OCI-LY7 (cell line): ENCODE measurements at regions not wholly inside any gene's neighbourhood (a gene's known extent, or its start where the extent isn't known, plus 50 kb on each side); places are given as distances from the start of the nearest gene placed in this dataset.

Experiments
- BruUV-seq: library from RNA; stranded (reverse); fragments of 400-500 nt; replicated peaks from 2 replicates; lab custom pipeline; 2021; lab: Mats Ljungman, UMichigan
- CTCF ChIA-PET: fragments of 300-600 bp; sonication (Branson Sonifier 250); formaldehyde crosslinking; loops from one replicate; lab custom pipeline; 2022; ENCODE audit warnings: antibody characterized with exemption; ENCODE audit not compliant: unreplicated experiment; lab: Charles Lee
- POLR2A ChIA-PET: fragments of 300-600 bp; sonication (Branson Sonifier 250); formaldehyde crosslinking; loops from one replicate; lab custom pipeline; 2022; ENCODE audit warnings: antibody characterized with exemption; lab: Charles Lee
- DNase-seq: peaks from one replicate; pipeline ENCODE4 v3.0.0-alpha.2; 2015; ENCODE audit warnings: low spot score
- H2AFZ ChIP-seq: fragments of 200-600 bp; sonication (generic), shearing (Covaris generic); 2 replicates; pipeline ENCODE4 v1.6.1; 2014; ENCODE audit warnings: mild to moderate bottlenecking, antibody characterized with exemption, low read length, moderate library complexity
- H3K27ac ChIP-seq: fragments of 200-600 bp; sonication (generic); 2 replicates; pipeline ENCODE4 v1.5.1; 2014; ENCODE audit warnings: mixed run types, low read depth, mild to moderate bottlenecking, moderate library complexity, low read length, inconsistent platforms; ENCODE audit not compliant: poor library complexity, severe bottlenecking
- H3K36me3 ChIP-seq: fragments of 200-600 bp; sonication (generic); 2 replicates; pipeline ENCODE4 v1.6.1; 2014; ENCODE audit warnings: mild to moderate bottlenecking, antibody characterized with exemption, low read length, moderate library complexity, mixed read lengths; ENCODE audit not compliant: insufficient read depth
- H3K4me1 ChIP-seq: fragments of 200-600 bp; sonication (generic); 2 replicates; pipeline ENCODE4 v1.5.1; 2014; ENCODE audit warnings: mild to moderate bottlenecking, low read length; ENCODE audit not compliant: insufficient read depth, poor library complexity, severe bottlenecking
- H3K4me2 ChIP-seq: fragments of 200-600 bp; sonication (generic); 2 replicates; pipeline ENCODE4 v1.6.1; 2014; ENCODE audit warnings: mild to moderate bottlenecking, low read length
- H3K4me3 ChIP-seq: fragments of 200-600 bp; sonication (generic); 2 replicates; pipeline ENCODE4 v1.5.1; 2014; ENCODE audit warnings: mild to moderate bottlenecking, low read depth, low read length; ENCODE audit not compliant: poor library complexity, severe bottlenecking
- H3K79me2 ChIP-seq: fragments of 200-600 bp; sonication (generic); 2 replicates; pipeline ENCODE4 v1.6.1; 2016; ENCODE audit warnings: low read depth, mild to moderate bottlenecking, low read length, moderate library complexity, mixed read lengths; ENCODE audit not compliant: insufficient read depth
- H3K9me2 ChIP-seq: fragments of 200-600 bp; sonication (generic); 2 replicates; pipeline ENCODE4 v1.6.1; 2016; ENCODE audit warnings: mild to moderate bottlenecking, low read length, mixed read lengths; ENCODE audit not compliant: insufficient read depth
- H3K9me3 ChIP-seq: fragments of 200-600 bp; sonication (generic); 2 replicates; pipeline ENCODE4 v1.6.1; 2014; ENCODE audit warnings: mild to moderate bottlenecking, mixed run types, low read length, mixed read lengths
- H4K20me1 ChIP-seq: fragments of 200-600 bp; sonication (generic); 2 replicates; pipeline ENCODE4 v1.6.1; 2014; ENCODE audit warnings: mild to moderate bottlenecking, antibody characterized with exemption, low read length, moderate library complexity, mixed read lengths; ENCODE audit not compliant: insufficient read depth
- CTCF ChIP-seq: fragments of 200-600 bp; sonication (generic); conservative IDR thresholded peaks from 2 replicates; pipeline ENCODE4 v1.5.1; 2014; ENCODE audit warnings: mild to moderate bottlenecking, antibody characterized with exemption, low read length, moderate library complexity, mixed read lengths
- EZH2phosphoT487 ChIP-seq: fragments of 200-600 bp; sonication (generic); IDR thresholded peaks from 2 replicates; pipeline ENCODE4 v1.6.1; 2018; ENCODE audit warnings: low read depth, borderline replicate concordance, mild to moderate bottlenecking, mixed run types, antibody characterized with exemption, low read length, moderate library complexity, mixed read lengths
- intact Hi-C: fragments of 100-400 bp; cut with micrococcal nuclease; formaldehyde crosslinking; loops from one replicate; pipeline ENCODE4 v1.10.0; 2022; ENCODE audit not compliant: unreplicated experiment

DNA sequence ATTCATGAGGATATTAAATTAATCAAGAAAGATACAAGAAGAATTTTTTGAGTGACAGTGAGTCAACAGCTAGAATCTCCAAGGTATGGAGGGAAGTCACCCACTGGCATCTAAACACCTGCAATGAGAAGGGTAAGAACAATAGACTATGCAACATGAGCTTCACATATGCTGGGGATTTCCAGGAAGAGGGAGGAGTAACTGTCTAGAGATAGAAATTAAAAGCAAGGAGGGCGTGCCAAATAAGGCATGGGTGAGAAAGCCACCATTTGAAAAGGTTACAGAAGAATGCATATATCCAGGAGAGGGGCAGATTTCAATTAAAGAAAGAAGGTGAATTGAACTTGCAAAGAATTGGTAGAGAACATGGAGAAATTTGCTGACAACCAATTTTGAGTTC lies 365.7 kb downstream of the GPR37 start:
- Histone ChIP-seq H3K4me2 (no peak overlapping the region), H3K9me3 (no peaks in the 10 kb centered on the region), H3K9me2 (no peaks in the 10 kb centered on the region), H3K27ac (no peak overlapping the region), H3K4me3 (no peak overlapping the region), H3K36me3 (no peaks in the 10 kb centered on the region), H4K20me1 (no peaks in the 10 kb centered on the region), H3K79me2 (no peaks in the 10 kb centered on the region), H2AFZ (no peak overlapping the region), H3K4me1 (no peaks in the 10 kb centered on the region)
- no peak for TF ChIP-seq CTCF
- no peak for TF ChIP-seq EZH2phosphoT487
- DNase-seq, result no peak
- CTCF ChIA-PET, result no interaction called here
- BruUV-seq, result no TSS peak
- intact Hi-C loops, result no loop called here
- POLR2A ChIA-PET, result no interaction called here

- Histone ChIP-seq H4K20me1 (no peaks in the 10 kb centered on the region), H2AFZ (no peak overlapping the region), H3K9me3 (no peaks in the 10 kb centered on the region), H3K36me3 (no peaks in the 10 kb centered on the region), H3K9me2 (no peaks in the 10 kb centered on the region), H3K4me1 (no peaks in the 10 kb centered on the region), H3K79me2 (no peaks in the 10 kb centered on the region), H3K4me2 (no peak overlapping the region), H3K4me3 (no peak overlapping the region), H3K27ac (no peak overlapping the region)
- no peak for TF ChIP-seq CTCF
- no peak for TF ChIP-seq EZH2phosphoT487
- BruUV-seq, result no TSS peak
- ChIA-PET POLR2A (no interaction called here), CTCF (no interaction called here)
- intact Hi-C loops, result no loop called here
- no peak for DNase-seq
Measured at GRCh38 chr7:124398937-124399552, 366.2 kb upstream of the TMEM229A start.

DNA sequence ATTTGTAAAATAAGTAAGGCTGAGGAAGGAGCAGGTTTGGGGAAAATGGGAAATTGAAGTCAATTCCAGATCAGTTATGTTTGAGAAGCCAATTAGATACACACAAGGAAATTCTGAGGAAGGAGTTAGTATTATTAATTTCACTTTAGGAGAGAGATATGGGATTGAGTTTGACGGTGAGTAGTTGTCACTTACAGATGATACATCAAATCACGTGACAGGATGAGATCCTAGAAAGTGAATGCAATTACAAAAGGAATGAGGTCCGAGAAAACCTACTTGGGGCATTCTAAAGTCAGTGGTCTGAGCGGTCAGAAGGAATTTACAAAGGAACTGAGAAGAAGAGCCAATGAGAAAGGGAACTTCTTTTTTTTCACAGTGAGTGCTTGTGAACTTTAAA lies 364.3 kb upstream of the TMEM229A start:
- Histone ChIP-seq H3K4me3 (no peak overlapping the region), H3K79me2 (no peaks in the 10 kb centered on the region), H3K9me3 (no peaks in the 10 kb centered on the region), H4K20me1 (no peaks in the 10 kb centered on the region), H3K4me1 (no peaks in the 10 kb centered on the region), H3K9me2 (no peaks in the 10 kb centered on the region), H3K27ac (no peak overlapping the region), H2AFZ (no peak overlapping the region), H3K36me3 (no peaks in the 10 kb centered on the region), H3K4me2 (no peak overlapping the region)
- intact Hi-C loops, result no loop called here
- BruUV-seq, result no TSS peak
- no peak for TF ChIP-seq CTCF
- TF ChIP-seq EZH2phosphoT487, result no peak
- CTCF ChIA-PET, result no interaction called here
- no peak for DNase-seq
- POLR2A ChIA-PET, result no interaction called here
